Breast epithelium (tissue), 3 donors: ENCODE measurements at regions not wholly inside any gene's neighbourhood (a gene's known extent, or its start where the extent isn't known, plus 50 kb on each side); places are given as distances from the start of the nearest gene placed in this dataset.

Source experiments
- CTCF ChIP-seq, 3 donors: fragments of 450-650 bp; IDR thresholded peaks; one replicate each; pipeline ENCODE4 v1.5.1; 2016 to 2017; ENCODE audit warnings: antibody characterized with exemption in 3 of 3, mild to moderate bottlenecking in 3 of 3, moderate library complexity in 3 of 3
- POLR2A ChIP-seq: fragments of 450-650 bp; IDR thresholded peaks from one replicate; pipeline ENCODE4 v1.6.1; 2016; ENCODE audit warnings: antibody characterized with exemption, mild to moderate bottlenecking, moderate library complexity
- POLR2AphosphoS5 ChIP-seq, 3 donors: sonication (generic); formaldehyde crosslinking; IDR thresholded peaks; one replicate each; pipeline ENCODE4 v1.6.1; 2017; ENCODE audit warnings: antibody characterized with exemption in 3 of 3

DNA sequence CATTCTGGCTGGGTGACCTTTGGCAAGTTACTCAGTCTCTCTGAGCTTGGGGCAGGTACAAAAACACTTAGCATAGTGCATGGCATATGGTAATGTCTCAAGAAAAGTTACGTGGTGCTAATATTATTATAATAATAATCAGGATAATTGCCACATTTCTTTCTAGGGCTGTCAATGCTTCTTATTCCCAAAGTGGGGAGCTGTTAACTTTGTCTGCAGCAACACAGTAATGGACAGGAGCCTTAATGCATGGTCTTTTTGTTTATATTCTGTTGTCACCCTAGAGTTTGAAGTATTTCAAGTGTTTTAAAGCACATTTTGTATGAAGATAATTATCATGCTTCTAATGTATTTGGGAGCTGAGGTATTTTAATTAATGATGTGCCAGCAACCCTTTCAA, 121.8 kb downstream of the FHIP1A start:
- TF ChIP-seq CTCF (IDR thresholded peaks at IDR 0.05) (no peak), POLR2AphosphoS5 (IDR thresholded peaks at IDR 0.05) (no peak), POLR2A (no peak)
